CD4-positive, alpha-beta T cell (primary cell): ENCODE measurements at regions not wholly inside any gene's neighbourhood (a gene's known extent, or its start where the extent isn't known, plus 50 kb on each side); places are given as distances from the start of the nearest gene placed in this dataset.

Experiments
- ATAC-seq: fragments of 200-7000 bp; cut with Tn5 transposase; one replicate; pipeline ENCODE4 v1.10.0; 2022; ENCODE audit warnings: mild to moderate bottlenecking; ENCODE audit not compliant: poor library complexity
- CTCF ChIA-PET: fragments of 350-600 bp; sonication (Branson Sonifier 250); formaldehyde crosslinking; loops from one replicate; lab custom pipeline; 2021; ENCODE audit warnings: antibody characterized with exemption, inconsistent platforms; lab: Charles Lee
- POLR2A ChIA-PET: fragments of 350-600 bp; sonication (Branson Sonifier 250); formaldehyde crosslinking; loops from one replicate; lab custom pipeline; 2021; ENCODE audit warnings: antibody characterized with exemption, inconsistent platforms; lab: Charles Lee
- DNase-seq, 14 experiments: peaks; one replicate each; pipeline ENCODE4 v3.0.0-alpha.2; 2013 to 2020; ENCODE audit warnings: mixed read lengths in 2 of 14
- H3K27ac ChIP-seq, 2 donors: one replicate each; pipeline versions ENCODE4 v1.5.1 to v1.7.0; 2013; ENCODE audit warnings: low read length in 2 of 2, low read depth in 1 of 2, mild to moderate bottlenecking in 1 of 2
- H3K27me3 ChIP-seq, 2 experiments: 1 replicate in 1 of 2; 2 replicates in 1 of 2; pipeline versions ENCODE4 v1.6.1 to v1.7.0; 2013; ENCODE audit warnings: low read length in 2 of 2, control low read depth in 1 of 2, mild to moderate bottlenecking in 1 of 2, moderate library complexity in 1 of 2; ENCODE audit not compliant: insufficient read depth in 2 of 2, control insufficient read depth in 1 of 2
- H3K36me3 ChIP-seq: one replicate; pipeline ENCODE4 v1.6.1; 2013; ENCODE audit warnings: low read length, control low read depth; ENCODE audit not compliant: insufficient read depth
- H3K4me1 ChIP-seq: one replicate; pipeline ENCODE4 v1.6.1; 2013; ENCODE audit warnings: low read length, control low read depth; ENCODE audit not compliant: insufficient read depth
- H3K4me3 ChIP-seq: one replicate; pipeline ENCODE4 v1.5.1; 2013; ENCODE audit warnings: mild to moderate bottlenecking, low read length, moderate library complexity
- H3K9me3 ChIP-seq, 2 experiments: 1 replicate in 1 of 2; 2 replicates in 1 of 2; pipeline versions ENCODE4 v1.6.1 to v1.7.0; 2013; ENCODE audit warnings: low read length in 2 of 2, mild to moderate bottlenecking in 2 of 2, control low read depth in 1 of 2, moderate library complexity in 1 of 2; ENCODE audit not compliant: control insufficient read depth in 1 of 2, insufficient read depth in 1 of 2
- H3K27ac Mint-ChIP-seq: one replicate; pipeline ENCODE4 v1.8.0; 2020; ENCODE audit warnings: mixed read lengths
- H3K27me3 Mint-ChIP-seq: one replicate; pipeline ENCODE4 v1.8.0; 2021; ENCODE audit warnings: mixed read lengths
- H3K36me3 Mint-ChIP-seq: one replicate; pipeline ENCODE4 v1.8.0; 2021; ENCODE audit warnings: low read depth, mixed read lengths
- H3K4me1 Mint-ChIP-seq: one replicate; pipeline ENCODE4 v1.8.0; 2021; ENCODE audit warnings: low read depth, mixed read lengths
- H3K4me3 Mint-ChIP-seq: one replicate; pipeline ENCODE4 v1.8.0; 2020; ENCODE audit warnings: mild to moderate bottlenecking, mixed read lengths
- H3K9me3 Mint-ChIP-seq: one replicate; pipeline ENCODE4 v1.8.0; 2020; ENCODE audit warnings: mixed read lengths
- CTCF ChIP-seq: fragments of 200-600 bp; IDR thresholded peaks from one replicate; pipeline ENCODE4 v1.8.0; 2022; ENCODE audit warnings: antibody characterized with exemption, mild to moderate bottlenecking
- intact Hi-C, 2 experiments: fragments of 100-400 bp; cut with DNase I in 1 of 2; cut with micrococcal nuclease in 1 of 2; formaldehyde crosslinking; loops; one replicate each; pipeline versions ENCODE4 v1.15.1 to v1.9.0; 2023 to 2025; cut with DNase I, micrococcal nuclease

- Histone ChIP-seq H3K4me1 (no peaks in the 10 kb centered on the region), H3K9me3 (no peaks in the 10 kb centered on the region), H3K36me3 (no peaks in the 10 kb centered on the region), H3K4me3 (no peak overlapping the region), H3K27me3 (no peaks in the 10 kb centered on the region), H3K27ac (no peak overlapping the region)
- POLR2A ChIA-PET: no interaction called here
- Mint-ChIP-seq H3K4me3 (no peak overlapping the region), H3K27me3 (peaks cover 31% of the 10 kb centered on the region), H3K27ac (no peak overlapping the region), H3K36me3 (no peaks in the 10 kb centered on the region), H3K4me1 (no peaks in the 10 kb centered on the region), H3K9me3 (no peaks in the 10 kb centered on the region)
- no peak for ATAC-seq
- no peak for TF ChIP-seq CTCF
- intact Hi-C loops: no loop called here
- CTCF ChIA-PET: no interaction called here
- no peak for DNase-seq
Observed at GRCh38 chr5:62183727-62184126, 122.3 kb upstream of the KIF2A start.

DNA sequence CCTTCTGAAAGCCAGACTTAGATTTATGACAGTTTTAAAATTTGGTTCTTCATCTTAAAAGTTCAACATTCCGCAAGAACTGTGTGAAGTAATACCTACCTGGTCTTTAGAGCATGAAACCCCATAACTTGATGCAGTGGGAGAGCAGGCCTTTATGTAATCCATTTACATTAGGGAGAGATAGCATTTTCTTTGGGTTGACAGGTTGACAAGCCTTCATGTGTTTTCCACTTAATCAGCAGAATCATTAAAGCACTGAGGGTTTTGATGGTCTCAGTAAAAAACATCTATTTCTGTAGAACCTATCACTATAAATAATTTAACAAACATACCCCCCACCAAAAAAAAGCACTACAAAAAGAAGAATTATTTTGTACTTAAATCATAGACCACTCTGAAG lies 121.6 kb upstream of the KIF2A start:
- Histone ChIP-seq H3K27me3 (no peaks in the 10 kb centered on the region), H3K9me3 (no peaks in the 10 kb centered on the region), H3K27ac (no peak overlapping the region), H3K4me1 (no peaks in the 10 kb centered on the region), H3K36me3 (no peaks in the 10 kb centered on the region), H3K4me3 (no peak overlapping the region)
- CTCF ChIA-PET: no interaction called here
- Mint-ChIP-seq H3K4me1 (no peaks in the 10 kb centered on the region), H3K4me3 (no peak overlapping the region), H3K36me3 (no peaks in the 10 kb centered on the region), H3K27me3 (peaks cover 26% of the 10 kb centered on the region), H3K9me3 (no peaks in the 10 kb centered on the region), H3K27ac (no peak overlapping the region)
- ATAC-seq (no peak), DNase-seq (no peak)
- POLR2A ChIA-PET: no interaction called here
- TF ChIP-seq CTCF: no peak
- intact Hi-C loops: no loop called here

DNA sequence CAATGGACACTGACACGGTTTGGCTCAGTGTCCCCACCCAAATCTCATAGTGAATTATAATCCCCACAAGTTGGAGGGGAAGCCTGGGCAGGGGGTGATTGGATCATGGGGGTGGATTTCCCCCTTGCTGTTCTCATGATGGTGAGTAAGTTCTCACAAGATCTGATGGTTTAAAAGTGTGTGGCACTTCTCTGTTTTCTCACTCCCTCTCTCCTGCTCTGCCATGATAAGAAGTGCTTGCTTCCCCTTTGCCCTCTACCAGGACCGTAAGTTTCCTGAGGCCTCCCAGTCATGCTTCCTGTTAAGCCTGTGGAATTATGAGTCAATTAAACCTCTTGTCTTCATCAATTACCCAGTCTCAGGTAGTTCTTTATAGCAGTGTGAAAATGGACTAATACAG lies 115.8 kb upstream of the KIF2A start:
- Histone ChIP-seq H3K9me3 (peaks cover 0 to 5% of the 10 kb centered on the region in 2 experiments), H3K4me3 (no peak overlapping the region), H3K27ac (no peak overlapping the region), H3K27me3 (no peaks in the 10 kb centered on the region), H3K4me1 (no peaks in the 10 kb centered on the region), H3K36me3 (no peaks in the 10 kb centered on the region)
- CTCF ChIA-PET: no interaction called here
- no peak for TF ChIP-seq CTCF
- Mint-ChIP-seq H3K4me3 (no peak overlapping the region), H3K36me3 (no peaks in the 10 kb centered on the region), H3K9me3 (peaks cover 8% of the 10 kb centered on the region), H3K27me3 (peaks cover 12% of the 10 kb centered on the region), H3K27ac (no peak overlapping the region), H3K4me1 (no peaks in the 10 kb centered on the region)
- ATAC-seq (no peak), DNase-seq (no peak)
- intact Hi-C loops: no loop called here
- POLR2A ChIA-PET: no interaction called here
